ENCODE measurements at regions not wholly inside any gene's neighbourhood (a gene's known extent, or its start where the extent isn't known, plus 50 kb on each side); places are given as distances from the start of the nearest gene placed in this dataset.
A peak's percentile ranks its signal among the peaks of the same experiment; 100 is the strongest.

- no peak overlapping the region for H3K4me3 ChIP-seq
- no peaks in the 10 kb centered on the region for H3K27me3 ChIP-seq
- no peak overlapping the region for H3K27ac ChIP-seq
- DNase-seq (ENCODE audit: low spot score in 2 of 2), result no peak
- no peak for TF ChIP-seq POLR2A (IDR thresholded peaks at IDR 0.05)
- no peak for TF ChIP-seq POLR2AphosphoS5 (IDR thresholded peaks at IDR 0.05)
- no peak for TF ChIP-seq CTCF (IDR thresholded peaks at IDR 0.05)
- intact Hi-C loops (cut with DNase I; ENCODE audit: low total_unique reads), result no loop called here
- H3K36me3 ChIP-seq, result no peaks in the 10 kb centered on the region
- no peaks in the 10 kb centered on the region for H3K4me1 ChIP-seq
- no peaks in the 10 kb centered on the region for H3K9me3 ChIP-seq
Measured at GRCh38 chr11:42727879-42728278, 583.9 kb upstream of the API5 start.

GRCh38 chr11:42762348-42762747 is 549.4 kb upstream of the API5 start:
- Histone ChIP-seq H3K27ac (no peak overlapping the region), H3K4me3 (no peak overlapping the region), H3K36me3 (no peaks in the 10 kb centered on the region), H3K4me1 (no peaks in the 10 kb centered on the region), H3K27me3 (no peaks in the 10 kb centered on the region), H3K9me3 (no peaks in the 10 kb centered on the region)
- intact Hi-C loops (cut with DNase I; ENCODE audit: low total_unique reads), result no loop called here
- TF ChIP-seq CTCF (IDR thresholded peaks at IDR 0.05), result no peak
- no peak for TF ChIP-seq POLR2AphosphoS5 (IDR thresholded peaks at IDR 0.05)
- TF ChIP-seq POLR2A (IDR thresholded peaks at IDR 0.05), result no peak
- no peak for DNase-seq (ENCODE audit: low spot score in 2 of 2)

- Histone ChIP-seq H3K9me3 (no peaks in the 10 kb centered on the region), H3K4me1 (no peaks in the 10 kb centered on the region), H3K4me3 (no peak overlapping the region), H3K36me3 (no peaks in the 10 kb centered on the region), H3K27me3 (no peaks in the 10 kb centered on the region), H3K27ac (no peak overlapping the region)
- no peak for DNase-seq (ENCODE audit: low spot score in 2 of 2)
- TF ChIP-seq CTCF (IDR thresholded peaks at IDR 0.05), result no peak
- TF ChIP-seq POLR2AphosphoS5 (IDR thresholded peaks at IDR 0.05), result no peak
- TF ChIP-seq POLR2A (IDR thresholded peaks at IDR 0.05), result no peak
- intact Hi-C loops (cut with DNase I; ENCODE audit: low total_unique reads), result no loop called here
Measured at GRCh38 chr11:42764936-42765335, 546.9 kb upstream of the API5 start.

GRCh38 chr11:42768576-42768975 is 543.2 kb upstream of the API5 start:
- H3K9me3 ChIP-seq, result no peaks in the 10 kb centered on the region
- no peaks in the 10 kb centered on the region for H3K4me1 ChIP-seq
- no peak overlapping the region for H3K27ac ChIP-seq
- intact Hi-C loops (cut with DNase I; ENCODE audit: low total_unique reads), result no loop called here
- TF ChIP-seq POLR2A (IDR thresholded peaks at IDR 0.05) (no peak), CTCF (IDR thresholded peaks at IDR 0.05) (no peak), POLR2AphosphoS5 (IDR thresholded peaks at IDR 0.05) (no peak)
- H3K27me3 ChIP-seq, result no peaks in the 10 kb centered on the region
- no peak for DNase-seq (ENCODE audit: low spot score in 2 of 2)
- no peak overlapping the region for H3K4me3 ChIP-seq
- no peaks in the 10 kb centered on the region for H3K36me3 ChIP-seq

- Histone ChIP-seq H3K9me3 (no peaks in the 10 kb centered on the region), H3K4me1 (no peaks in the 10 kb centered on the region), H3K36me3 (no peaks in the 10 kb centered on the region), H3K4me3 (no peak overlapping the region), H3K27me3 (no peaks in the 10 kb centered on the region), H3K27ac (no peak overlapping the region)
- no peak for DNase-seq (ENCODE audit: low spot score in 2 of 2)
- no peak for TF ChIP-seq POLR2A (IDR thresholded peaks at IDR 0.05)
- peak; percentile 16 to 38 (median 37) for TF ChIP-seq CTCF (IDR thresholded peaks at IDR 0.05)
- TF ChIP-seq POLR2AphosphoS5 (IDR thresholded peaks at IDR 0.05), result no peak
- intact Hi-C loops (cut with DNase I; ENCODE audit: low total_unique reads), result no loop called here
Measured at GRCh38 chr11:42770444-42771065, 541.2 kb upstream of the API5 start.
